ENCODE measurements at regions not wholly inside any gene's neighbourhood (a gene's known extent, or its start where the extent isn't known, plus 50 kb on each side); places are given as distances from the start of the nearest gene placed in this dataset.
"Not testable (repeated sequence)": the region's sequence is repeated elsewhere in the genome, so short reads cannot be mapped to it uniquely, and the experiment has no call there.

DNA sequence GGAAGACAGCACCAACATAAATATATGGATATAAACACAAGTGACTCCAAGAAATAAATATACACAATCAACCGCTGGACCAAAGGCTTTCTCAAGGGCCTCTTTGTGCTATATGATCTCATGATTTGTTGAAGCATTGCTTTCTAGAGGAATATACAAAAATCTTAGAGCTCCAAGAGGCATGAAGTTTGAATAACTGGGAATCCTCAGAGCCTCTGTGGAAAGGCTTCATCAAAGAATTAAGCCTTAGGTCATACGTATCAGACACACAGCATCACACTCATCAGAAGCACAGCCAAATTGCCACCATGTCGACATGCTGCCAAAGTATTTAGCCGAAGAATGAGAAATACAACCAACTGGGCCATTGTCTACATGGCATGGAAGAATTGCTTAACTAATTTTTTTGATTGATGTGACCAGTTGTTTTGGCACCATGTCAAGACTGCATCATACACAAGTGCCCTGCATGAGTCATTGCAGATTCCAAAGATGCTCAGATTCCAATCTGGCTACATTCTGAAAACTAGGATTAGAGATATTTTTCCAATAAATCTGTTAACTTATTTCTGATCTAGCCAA is 860.6 kb upstream of the ZEB2 start:
- Histone ChIP-seq H3K9me3 (ENCODE audit: low read depth, low read length) (no peaks in the 10 kb centered on the region), H3K4me1 (ENCODE audit: insufficient read depth, low read length) (no peaks in the 10 kb centered on the region), H3K4me3 (ENCODE audit: low read length) (no peak overlapping the region), H3K27me3 (ENCODE audit: insufficient read depth, low read length) (no peaks in the 10 kb centered on the region)

GRCh38 chr2:145379934-145380333 is 860.0 kb upstream of the ZEB2 start:
- no peaks in the 10 kb centered on the region for H3K27me3 ChIP-seq (ENCODE audit: insufficient read depth, low read length)
- no peaks in the 10 kb centered on the region for H3K4me1 ChIP-seq (ENCODE audit: insufficient read depth, low read length)
- no peaks in the 10 kb centered on the region for H3K9me3 ChIP-seq (ENCODE audit: low read depth, low read length)
- no peak overlapping the region for H3K4me3 ChIP-seq (ENCODE audit: low read length)

- no peak overlapping the region for H3K4me3 ChIP-seq (ENCODE audit: low read length)
These were observed 854.2 kb upstream of the ZEB2 start for GRCh38 chr2:145374165-145374564.

DNA sequence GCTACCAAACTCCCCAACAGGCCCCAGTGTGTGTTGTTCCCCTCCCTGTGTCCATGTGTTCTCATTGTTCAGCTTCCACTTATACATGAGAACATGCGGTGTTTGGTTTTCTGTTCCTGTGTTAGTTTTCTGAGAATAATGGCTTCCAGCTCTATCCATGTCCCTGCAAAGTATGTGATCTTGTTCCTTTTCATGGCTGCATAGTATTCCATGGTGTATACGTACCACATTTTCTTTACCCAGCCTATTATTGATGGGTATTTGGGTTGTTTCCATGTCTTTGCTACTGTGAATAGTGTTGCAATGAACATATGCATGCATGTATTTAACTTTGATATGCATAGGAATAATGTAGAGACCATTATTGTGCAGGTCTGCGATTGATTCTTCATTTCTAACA is 847.4 kb upstream of the ZEB2 start:
- not testable (repeated sequence) for H3K4me1 ChIP-seq (ENCODE audit: insufficient read depth, low read length); H3K9me3 ChIP-seq (ENCODE audit: low read depth, low read length); H3K27me3 ChIP-seq (ENCODE audit: insufficient read depth, low read length); H3K4me3 ChIP-seq (ENCODE audit: low read length)

More at GRCh38 chr2:145374165-145374564, 854.2 kb upstream of the ZEB2 start:
- H3K27me3 ChIP-seq (ENCODE audit: insufficient read depth, low read length), result no peaks in the 10 kb centered on the region
- H3K9me3 ChIP-seq (ENCODE audit: low read depth, low read length), result no peaks in the 10 kb centered on the region
- H3K4me1 ChIP-seq (ENCODE audit: insufficient read depth, low read length), result no peaks in the 10 kb centered on the region

DNA sequence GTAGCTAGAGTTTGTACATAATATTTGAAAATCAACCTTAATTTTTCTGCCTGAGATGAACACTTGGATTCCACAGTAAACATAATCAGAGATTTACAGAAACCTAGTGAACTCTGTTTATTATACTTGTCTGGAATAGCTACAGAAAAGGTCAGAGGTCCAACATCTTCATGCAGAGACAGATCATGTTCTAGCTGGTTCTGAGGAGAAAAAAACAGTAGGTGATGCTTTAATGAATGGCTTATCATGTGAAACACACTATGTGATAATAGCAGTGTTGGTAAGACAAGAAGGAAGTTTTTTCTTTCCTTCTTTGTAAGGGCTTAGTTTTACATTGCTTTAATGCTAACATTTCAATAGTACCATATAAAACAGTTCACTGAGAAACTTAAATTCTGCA is 846.4 kb upstream of the ZEB2 start:
- H3K27me3 ChIP-seq (ENCODE audit: insufficient read depth, low read length), result no peaks in the 10 kb centered on the region
- no peaks in the 10 kb centered on the region for H3K9me3 ChIP-seq (ENCODE audit: low read depth, low read length)
- no peak overlapping the region for H3K4me3 ChIP-seq (ENCODE audit: low read length)
- H3K4me1 ChIP-seq (ENCODE audit: insufficient read depth, low read length), result no peaks in the 10 kb centered on the region

GRCh38 chr2:145360129-145360790 is 840.3 kb upstream of the ZEB2 start:
- no peak overlapping the region for H3K4me3 ChIP-seq (ENCODE audit: low read length)
- H3K9me3 ChIP-seq (ENCODE audit: low read depth, low read length), result no peaks in the 10 kb centered on the region
- H3K27me3 ChIP-seq (ENCODE audit: insufficient read depth, low read length), result no peaks in the 10 kb centered on the region
- H3K4me1 ChIP-seq (ENCODE audit: insufficient read depth, low read length), result no peaks in the 10 kb centered on the region

DNA sequence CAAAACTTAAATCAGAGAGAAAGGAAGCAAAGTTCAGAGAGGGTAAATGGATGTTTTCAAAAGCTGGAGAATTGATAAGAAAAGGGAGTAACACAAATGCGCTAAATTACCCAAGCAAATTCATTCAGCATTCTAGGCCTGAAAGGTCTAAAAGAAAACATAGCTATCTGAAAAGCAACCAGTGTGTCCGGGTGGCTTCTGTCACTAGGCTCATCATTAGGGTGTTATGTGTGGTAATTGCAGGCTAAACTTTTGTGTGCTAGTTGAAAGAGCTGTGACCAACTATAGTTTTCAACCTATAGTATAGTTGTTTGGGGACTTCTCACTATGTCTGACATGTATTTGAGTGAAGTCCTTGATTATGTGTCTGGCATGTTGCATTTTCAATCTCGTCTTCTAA is 839.6 kb upstream of the ZEB2 start:
- H3K9me3 ChIP-seq (ENCODE audit: low read depth, low read length), result no peaks in the 10 kb centered on the region
- no peaks in the 10 kb centered on the region for H3K4me1 ChIP-seq (ENCODE audit: insufficient read depth, low read length)
- H3K27me3 ChIP-seq (ENCODE audit: insufficient read depth, low read length), result no peaks in the 10 kb centered on the region
- H3K4me3 ChIP-seq (ENCODE audit: low read length), result no peak overlapping the region

GRCh38 chr2:145356056-145356455 is 836.1 kb upstream of the ZEB2 start:
- no peaks in the 10 kb centered on the region for H3K9me3 ChIP-seq (ENCODE audit: low read depth, low read length)
- H3K4me1 ChIP-seq (ENCODE audit: insufficient read depth, low read length), result no peaks in the 10 kb centered on the region

GRCh38 chr2:145352484-145352883 is 832.6 kb upstream of the ZEB2 start:
- no peaks in the 10 kb centered on the region for H3K4me1 ChIP-seq (ENCODE audit: insufficient read depth, low read length)
- no peaks in the 10 kb centered on the region for H3K27me3 ChIP-seq (ENCODE audit: insufficient read depth, low read length)
- H3K4me3 ChIP-seq (ENCODE audit: low read length), result no peak overlapping the region
- no peaks in the 10 kb centered on the region for H3K9me3 ChIP-seq (ENCODE audit: low read depth, low read length)

More at GRCh38 chr2:145356056-145356455, 836.1 kb upstream of the ZEB2 start:
- H3K4me3 ChIP-seq (ENCODE audit: low read length), result no peak overlapping the region
- no peaks in the 10 kb centered on the region for H3K27me3 ChIP-seq (ENCODE audit: insufficient read depth, low read length)

DNA sequence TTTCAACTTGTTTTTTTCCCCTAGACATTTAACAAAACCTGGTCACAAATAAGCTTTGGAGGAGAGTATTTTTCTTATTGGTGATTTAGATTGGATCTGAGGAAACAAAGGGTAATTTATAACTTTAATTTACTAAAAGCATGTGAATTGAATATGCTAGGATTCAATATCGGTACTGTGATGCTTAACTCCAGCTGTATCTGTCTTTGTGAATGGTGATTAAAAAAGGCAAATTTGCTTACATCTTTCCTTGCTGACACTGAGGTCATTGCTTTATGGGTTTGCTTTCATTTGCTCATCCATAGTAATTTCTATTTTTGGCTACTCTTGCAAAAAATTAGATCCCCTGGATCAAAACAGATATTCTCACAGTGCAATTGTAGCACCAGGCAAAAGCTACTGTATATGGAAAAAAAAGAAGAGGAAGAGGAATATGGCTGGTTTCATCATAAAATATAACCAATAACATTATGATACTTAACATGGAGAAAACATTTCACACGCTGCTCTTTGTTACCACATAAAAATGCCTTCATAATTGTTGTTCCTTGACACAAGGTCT is 832.0 kb upstream of the ZEB2 start:
- H3K4me3 ChIP-seq (ENCODE audit: low read length), result no peak overlapping the region

DNA sequence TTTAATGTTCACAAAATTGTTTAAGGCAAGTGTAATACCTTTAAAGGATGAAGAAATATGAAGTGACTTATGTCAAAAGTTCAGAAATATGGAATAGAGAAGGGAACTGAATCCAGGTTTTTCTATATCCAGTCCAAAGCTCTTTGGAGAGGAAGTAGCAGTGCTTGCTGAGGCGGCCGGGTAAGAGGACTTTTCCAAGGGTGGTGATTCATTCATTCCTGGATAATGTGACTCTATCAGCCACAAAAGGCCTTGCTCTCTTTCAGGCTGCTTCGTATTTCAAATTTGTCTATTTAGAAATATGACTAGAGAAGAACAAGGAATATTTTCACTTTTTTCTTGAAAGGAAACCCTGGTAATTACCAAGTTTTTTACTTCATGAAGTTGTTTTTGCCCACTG is 830.1 kb upstream of the ZEB2 start:
- H3K27me3 ChIP-seq (ENCODE audit: insufficient read depth, low read length), result no peaks in the 10 kb centered on the region
- no peaks in the 10 kb centered on the region for H3K4me1 ChIP-seq (ENCODE audit: insufficient read depth, low read length)
- H3K9me3 ChIP-seq (ENCODE audit: low read depth, low read length), result no peaks in the 10 kb centered on the region
- H3K4me3 ChIP-seq (ENCODE audit: low read length), result no peak overlapping the region

More for the DNA sequence above, 832.0 kb upstream of the ZEB2 start:
- no peaks in the 10 kb centered on the region for H3K27me3 ChIP-seq (ENCODE audit: insufficient read depth, low read length)
- no peaks in the 10 kb centered on the region for H3K9me3 ChIP-seq (ENCODE audit: low read depth, low read length)
- no peaks in the 10 kb centered on the region for H3K4me1 ChIP-seq (ENCODE audit: insufficient read depth, low read length)

DNA sequence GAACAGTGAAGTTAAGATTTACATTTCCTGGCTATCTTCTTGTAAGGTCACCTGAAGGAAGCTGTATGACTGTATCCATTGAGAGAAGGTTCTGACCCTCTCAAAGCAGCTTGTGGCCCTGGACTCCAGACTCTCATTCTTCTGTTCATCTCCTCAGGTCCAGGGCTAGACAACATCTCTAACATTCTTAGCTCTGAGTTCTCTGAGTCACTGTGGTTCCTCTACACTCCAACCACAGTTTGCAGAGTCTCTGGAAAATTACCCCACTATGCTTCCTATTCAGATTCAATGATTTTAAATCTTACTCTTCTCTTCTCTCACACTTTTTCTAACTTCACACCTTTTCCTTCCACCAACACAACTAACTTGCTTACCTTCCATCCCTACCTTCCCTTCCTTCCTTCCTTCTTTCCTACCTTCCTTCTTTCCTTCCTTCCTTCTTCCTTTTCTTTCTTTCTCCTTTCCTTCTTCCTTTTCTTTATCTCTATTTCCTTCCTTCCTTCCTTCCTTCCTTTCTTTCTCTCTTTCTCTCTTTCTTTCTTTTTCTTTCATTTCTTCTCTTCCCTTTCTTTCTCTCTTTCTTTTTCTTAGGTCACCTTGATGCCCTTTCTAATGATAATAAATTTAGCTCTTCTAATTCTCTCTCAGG is 824.3 kb upstream of the ZEB2 start:
- no peaks in the 10 kb centered on the region for H3K9me3 ChIP-seq (ENCODE audit: low read depth, low read length)
- no peaks in the 10 kb centered on the region for H3K27me3 ChIP-seq (ENCODE audit: insufficient read depth, low read length)
- H3K4me1 ChIP-seq (ENCODE audit: insufficient read depth, low read length), result no peaks in the 10 kb centered on the region
- H3K4me3 ChIP-seq (ENCODE audit: low read length), result no peak overlapping the region

GRCh38 chr2:145343287-145343686 is 823.4 kb upstream of the ZEB2 start:
- H3K9me3 ChIP-seq (ENCODE audit: low read depth, low read length), result no peaks in the 10 kb centered on the region
- no peaks in the 10 kb centered on the region for H3K4me1 ChIP-seq (ENCODE audit: insufficient read depth, low read length)
- H3K27me3 ChIP-seq (ENCODE audit: insufficient read depth, low read length), result no peaks in the 10 kb centered on the region
- no peak overlapping the region for H3K4me3 ChIP-seq (ENCODE audit: low read length)

- no peaks in the 10 kb centered on the region for H3K4me1 ChIP-seq (ENCODE audit: insufficient read depth, low read length)
- H3K9me3 ChIP-seq (ENCODE audit: low read depth, low read length), result no peaks in the 10 kb centered on the region
- no peaks in the 10 kb centered on the region for H3K27me3 ChIP-seq (ENCODE audit: insufficient read depth, low read length)
- H3K4me3 ChIP-seq (ENCODE audit: low read length), result no peak overlapping the region
These were observed 821.6 kb upstream of the ZEB2 start for GRCh38 chr2:145341536-145341935.

- Histone ChIP-seq H3K9me3 (ENCODE audit: low read depth, low read length) (no peaks in the 10 kb centered on the region), H3K4me3 (ENCODE audit: low read length) (no peak overlapping the region), H3K27me3 (ENCODE audit: insufficient read depth, low read length) (no peaks in the 10 kb centered on the region), H3K4me1 (ENCODE audit: insufficient read depth, low read length) (no peaks in the 10 kb centered on the region)
These were observed 819.7 kb upstream of the ZEB2 start for GRCh38 chr2:145339646-145340045.

All from mononuclear cell (primary cell).